Left renal pelvis (tissue), 4 donors: ENCODE measurements at regions not wholly inside any gene's neighbourhood (a gene's known extent, or its start where the extent isn't known, plus 50 kb on each side); places are given as distances from the start of the nearest gene placed in this dataset.
"Not testable (repeated sequence)": the region's sequence is repeated elsewhere in the genome, so short reads cannot be mapped to it uniquely, and the experiment has no call there.

Experiments
- DNase-seq, 4 donors: peaks; one replicate each; pipeline ENCODE4 v3.0.0-alpha.2; 2013; ENCODE audit warnings: low read depth in 4 of 4, low spot score in 3 of 4

DNA sequence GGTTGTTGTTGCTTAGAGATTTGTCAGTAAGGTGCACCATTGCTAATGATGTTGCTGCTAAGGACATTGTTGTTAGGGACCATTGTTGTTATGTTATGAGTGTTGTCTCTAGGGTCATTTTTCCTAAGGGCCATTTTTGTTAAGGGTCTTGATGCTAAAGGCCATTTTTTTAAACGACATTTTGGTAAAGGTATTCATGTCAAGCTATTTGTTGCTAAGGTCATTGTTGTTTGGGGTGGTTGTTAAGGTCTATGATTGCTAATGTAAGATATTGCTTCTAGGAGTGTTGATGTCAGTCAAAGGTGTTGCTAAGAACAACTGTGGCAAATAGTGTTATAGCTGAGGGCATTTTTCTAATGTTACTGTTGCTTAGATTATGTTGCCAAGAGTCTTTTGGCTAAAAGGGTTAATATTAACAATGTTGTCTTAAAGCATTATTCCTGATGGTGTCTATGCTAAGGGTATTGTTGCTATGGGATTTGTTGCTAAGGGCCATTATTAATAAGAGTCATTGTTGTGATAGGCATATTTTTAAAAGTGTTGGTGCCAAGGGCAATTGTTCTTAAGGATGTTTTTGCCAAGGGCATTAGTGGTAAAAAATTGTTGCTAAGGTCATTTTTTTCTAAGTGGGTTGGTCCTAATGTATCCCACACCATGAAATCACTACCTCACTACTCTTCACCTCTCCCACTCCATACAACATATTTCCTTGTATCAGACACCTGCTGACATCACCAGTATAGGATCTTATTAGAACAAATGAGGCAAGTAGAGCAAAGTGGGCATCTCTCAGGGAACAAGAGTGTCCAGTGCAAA, 56.2 kb downstream of the SPATA31A6 start:
- DNase-seq = not testable (repeated sequence)

DNA sequence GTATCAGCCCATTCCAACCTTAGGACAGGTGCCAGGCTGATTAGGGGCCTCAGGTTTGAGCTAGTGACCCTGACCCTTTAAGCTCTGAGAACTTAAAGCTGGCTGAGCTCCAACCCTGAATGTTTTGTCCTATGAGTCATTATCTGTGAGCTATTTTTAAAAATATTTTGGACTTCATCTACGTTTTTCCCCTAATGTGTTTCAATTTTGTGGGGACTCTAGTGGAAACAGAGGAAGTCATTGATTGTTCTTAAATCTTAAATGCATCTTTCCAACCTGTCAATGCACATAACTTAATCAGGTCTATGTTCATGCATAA, 56.8 kb downstream of the SPATA31A6 start:
- DNase-seq = not testable (repeated sequence)

DNA sequence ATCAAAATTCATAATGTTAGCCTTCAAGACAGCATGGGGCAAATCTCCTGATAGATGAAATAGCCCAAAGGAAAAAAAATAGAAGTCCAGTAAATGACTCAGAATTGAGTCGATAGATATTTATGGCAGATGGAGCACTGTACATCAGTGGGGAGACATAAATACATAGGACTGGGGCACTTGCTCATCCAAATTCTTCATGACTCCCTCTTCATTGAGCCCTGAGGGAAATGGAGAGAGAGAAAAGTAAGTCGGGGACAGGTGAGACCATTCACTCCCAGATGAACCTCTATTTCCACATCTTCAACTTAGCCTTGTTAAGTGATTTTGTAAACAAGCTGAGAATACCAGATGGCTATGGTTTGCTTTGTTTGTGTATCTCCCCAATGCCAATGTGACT, 59.8 kb downstream of the SPATA31A6 start:
- DNase-seq = not testable (repeated sequence)

DNA sequence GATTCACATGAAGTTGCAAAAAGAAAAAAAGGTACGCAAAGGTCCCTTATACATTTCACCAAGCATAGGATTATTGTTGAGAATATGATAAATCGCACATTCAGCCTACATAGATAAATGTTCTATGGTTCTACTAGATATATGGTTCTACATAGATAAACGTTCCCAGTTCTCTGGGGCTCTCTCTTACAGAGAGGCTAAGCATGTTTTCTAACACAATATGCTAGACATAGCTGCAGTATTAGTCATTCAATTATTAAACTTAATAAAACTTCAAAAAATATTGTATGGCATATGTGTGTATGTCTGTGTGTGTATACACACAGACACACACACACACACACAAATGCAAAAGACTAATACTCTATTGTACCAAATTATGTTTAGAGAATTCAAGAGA, 60.4 kb downstream of the SPATA31A6 start:
- DNase-seq = not testable (repeated sequence)

DNA sequence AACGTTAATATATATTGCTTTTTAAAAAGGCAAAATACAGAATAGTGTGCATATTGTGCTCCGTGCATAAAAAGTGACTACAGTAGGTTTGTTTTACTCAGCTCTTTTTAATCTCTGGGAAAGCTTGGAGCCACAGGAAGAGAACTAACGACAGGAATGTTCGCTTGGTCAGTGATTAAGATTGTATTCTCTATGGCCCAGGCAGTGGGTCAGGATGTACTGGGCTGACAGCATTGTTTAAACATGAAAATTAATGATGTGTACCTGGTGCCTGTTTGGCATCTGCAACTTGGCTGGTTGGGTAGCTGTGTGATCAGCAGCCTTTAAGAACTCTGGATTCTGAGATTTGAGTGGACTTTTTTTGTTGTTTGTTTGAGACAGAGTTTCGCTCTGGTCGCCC, 85.3 kb downstream of the SPATA31A6 start:
- not testable (repeated sequence) for DNase-seq

DNA sequence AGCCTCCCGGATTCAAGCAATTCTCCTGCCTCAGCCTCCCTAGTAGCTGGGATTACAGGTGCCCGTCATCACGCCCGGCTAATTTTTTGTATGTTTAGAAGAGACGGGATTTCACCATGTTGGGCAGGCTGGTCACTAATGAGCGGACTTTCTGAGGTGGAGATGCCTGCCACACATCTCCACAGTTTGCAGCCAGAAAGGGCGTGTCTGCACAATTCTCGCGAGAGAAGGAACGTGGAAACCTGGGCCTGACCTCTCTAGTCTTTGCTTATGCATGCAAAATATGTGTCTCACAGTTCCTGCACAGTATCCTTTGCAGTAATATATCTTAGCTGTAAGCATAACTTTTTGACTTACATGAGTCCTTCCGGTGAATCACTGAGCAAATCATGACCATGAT, 85.7 kb downstream of the SPATA31A6 start:
- not testable (repeated sequence) for DNase-seq

DNA sequence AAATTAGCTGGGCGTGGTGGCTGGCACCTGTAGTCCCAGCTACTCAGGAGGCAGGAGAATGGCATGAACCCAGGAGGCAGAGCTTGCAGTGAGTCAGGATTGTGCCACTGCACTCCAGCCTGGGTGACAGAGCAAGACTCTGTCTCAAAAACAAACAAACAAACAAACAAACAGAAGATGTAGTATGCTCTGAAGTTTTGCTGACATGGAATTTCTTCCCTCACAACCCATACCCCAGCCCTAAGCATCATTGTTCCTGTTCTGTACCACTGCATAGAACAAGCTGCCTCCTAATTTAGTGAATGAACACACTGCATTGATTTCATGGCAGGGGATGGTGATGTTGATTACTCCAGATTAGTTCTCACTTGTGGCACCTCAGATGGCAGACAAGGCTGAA, 89.7 kb downstream of the SPATA31A6 start:
- not testable (repeated sequence) for DNase-seq

DNA sequence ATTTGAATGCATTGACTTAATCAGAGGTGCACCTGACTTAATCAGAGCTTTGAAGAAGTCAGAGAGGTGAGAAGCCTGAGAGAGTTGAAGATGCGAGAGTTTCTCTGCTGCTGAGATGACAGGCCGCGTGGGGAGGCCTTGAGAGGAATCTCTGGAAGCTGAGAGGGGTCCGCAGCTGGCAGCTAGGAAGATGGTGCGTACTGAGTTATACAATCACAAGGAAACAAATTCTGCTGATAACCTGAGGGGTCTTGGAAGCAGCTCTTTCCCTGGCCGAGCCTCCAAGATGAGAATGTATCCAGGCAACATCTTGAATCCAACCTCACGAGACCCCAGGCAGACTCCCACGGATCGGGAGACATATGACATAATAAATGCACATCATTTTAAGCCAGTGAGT, 91.7 kb downstream of the SPATA31A6 start:
- no peak for DNase-seq

DNA sequence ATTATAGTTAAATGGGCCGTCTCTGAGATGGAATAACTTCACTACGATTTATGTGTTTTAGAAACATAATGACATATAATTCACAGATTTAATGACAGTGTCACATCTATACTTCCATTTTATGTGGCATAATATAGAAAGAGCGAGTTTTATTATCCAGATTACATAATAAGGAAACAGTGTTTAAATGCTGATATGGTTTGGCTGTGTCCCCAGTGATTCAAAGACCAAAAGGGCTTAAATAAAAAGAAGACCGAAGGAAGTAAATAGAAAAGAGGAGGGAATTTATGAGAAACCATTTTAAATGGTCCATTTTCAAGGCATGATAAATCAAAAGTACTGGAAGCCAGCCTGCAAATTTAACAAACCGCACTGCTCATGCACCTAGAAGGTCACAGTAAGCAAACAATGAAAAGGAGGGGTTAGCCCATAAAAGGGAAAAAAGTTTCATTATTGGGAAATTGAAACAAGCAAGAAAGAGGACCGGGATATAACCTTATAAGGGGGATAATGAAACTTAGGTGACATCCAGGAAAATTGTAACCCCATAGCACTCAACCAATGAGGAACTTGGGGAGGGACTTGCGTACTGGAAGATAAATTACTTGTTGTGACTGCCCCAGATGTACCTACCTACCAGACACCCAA, 99.2 kb downstream of the SPATA31A6 start:
- not testable (repeated sequence) for DNase-seq

DNA sequence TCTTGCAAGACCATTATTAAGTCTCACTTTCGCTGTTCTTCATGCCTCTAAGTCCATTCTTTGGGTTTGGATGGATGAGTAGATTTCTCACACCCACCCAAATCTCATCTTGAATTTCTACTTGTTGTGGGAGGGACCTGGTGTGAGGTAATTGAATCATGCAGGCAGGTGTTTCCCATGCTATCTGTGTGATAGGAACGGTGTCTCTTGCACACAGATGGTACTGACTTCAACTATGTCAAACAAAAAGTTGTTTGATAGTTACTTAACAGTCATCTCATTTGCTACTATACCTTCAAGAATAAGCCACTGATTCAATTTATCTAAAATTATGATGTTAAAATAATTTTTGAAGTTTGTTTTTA, 99.7 kb downstream of the SPATA31A6 start:
- not testable (repeated sequence) for DNase-seq

DNA sequence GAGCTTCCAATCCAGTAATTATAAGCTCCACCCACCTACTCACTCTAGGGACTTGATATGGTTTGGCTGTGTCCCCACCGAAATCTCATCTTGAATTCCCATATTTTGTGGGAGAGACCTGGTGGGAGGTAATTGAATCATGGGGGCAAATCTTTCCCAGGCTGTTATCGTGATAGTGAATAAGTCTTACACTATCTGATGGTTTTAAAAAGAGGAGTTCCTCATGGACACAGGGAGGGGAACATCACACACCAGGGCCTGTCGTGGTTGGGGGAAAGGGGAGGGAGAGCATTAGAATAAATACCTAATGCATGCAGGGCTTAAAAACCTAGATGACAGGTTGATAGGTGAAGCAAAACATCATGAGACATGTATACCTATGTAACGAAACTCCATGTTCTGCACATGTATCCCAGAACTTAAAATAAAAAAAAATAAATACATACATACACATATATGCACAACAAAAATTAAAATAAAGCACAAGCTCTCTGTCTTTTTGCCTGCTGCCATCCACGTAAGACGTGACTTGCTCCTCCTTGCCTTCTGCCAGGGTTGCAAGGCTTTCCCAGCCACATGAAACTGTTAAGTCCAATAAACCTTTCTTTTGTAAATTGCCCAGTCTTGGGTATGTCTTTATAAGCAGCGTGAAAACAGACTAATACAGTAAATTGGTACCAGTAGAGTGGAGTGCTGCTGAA, 102.8 kb downstream of the SPATA31A6 start:
- not testable (repeated sequence) for DNase-seq

DNA sequence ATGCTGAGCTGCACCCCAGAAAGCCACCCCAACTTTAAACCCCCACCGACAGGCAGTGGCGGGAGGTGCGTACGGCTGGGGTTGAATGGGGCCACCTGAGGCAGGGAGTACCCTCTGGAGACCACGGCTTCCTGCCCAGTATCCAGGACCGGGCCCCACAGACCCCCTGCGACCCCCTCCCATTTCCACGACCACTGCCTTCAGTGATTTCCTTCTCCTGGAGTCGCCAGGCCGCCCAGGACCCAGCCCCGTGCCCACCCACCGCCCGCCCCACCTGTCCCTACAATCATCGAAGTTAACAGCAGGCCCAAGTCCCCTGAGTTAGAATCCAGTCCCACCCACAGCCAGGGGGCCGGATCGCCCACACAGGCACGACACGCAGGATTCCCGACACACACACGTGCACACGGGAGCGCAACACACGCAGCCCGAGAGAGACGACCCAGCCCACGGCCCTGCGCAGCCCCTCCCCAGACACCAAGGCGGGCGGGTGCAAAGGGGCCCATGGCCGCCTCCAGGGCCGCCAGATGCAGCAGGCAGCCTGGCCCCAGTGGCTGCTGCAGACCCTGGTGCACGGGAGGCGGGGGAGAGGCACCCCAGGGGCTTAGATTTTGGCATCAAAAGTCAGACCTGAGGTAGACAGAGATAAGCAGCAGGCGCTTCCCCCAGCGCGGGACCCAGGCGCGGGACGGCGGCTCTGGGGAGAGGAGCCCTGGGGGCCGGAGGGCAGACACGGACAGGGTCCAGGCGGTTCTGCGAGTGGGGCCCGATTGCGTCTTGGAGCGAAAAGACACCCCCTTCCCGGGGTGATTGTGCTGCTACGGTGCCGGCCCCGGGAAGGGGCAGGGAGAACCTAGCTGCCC, 104.8 kb downstream of the SPATA31A6 start:
- not testable (repeated sequence) for DNase-seq

DNA sequence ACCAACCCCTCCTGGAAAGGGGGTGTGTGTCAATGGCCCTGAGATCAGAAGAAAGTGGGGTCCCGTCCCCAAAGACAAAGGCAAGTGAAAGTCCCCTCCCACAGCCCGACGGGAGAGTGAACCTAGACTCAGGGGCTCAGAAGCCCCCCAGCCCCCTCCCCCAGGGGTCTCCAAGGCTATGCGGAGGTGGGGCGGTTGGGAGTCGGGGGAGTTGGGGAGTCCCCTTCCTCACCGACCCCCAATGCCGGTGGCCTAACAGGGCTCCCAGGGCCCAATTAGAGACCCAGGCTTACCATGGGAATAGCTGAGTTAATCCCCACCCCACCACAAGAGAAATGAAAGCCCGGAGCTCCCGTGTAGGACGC, 105.4 kb downstream of the SPATA31A6 start:
- DNase-seq = not testable (repeated sequence)

DNA sequence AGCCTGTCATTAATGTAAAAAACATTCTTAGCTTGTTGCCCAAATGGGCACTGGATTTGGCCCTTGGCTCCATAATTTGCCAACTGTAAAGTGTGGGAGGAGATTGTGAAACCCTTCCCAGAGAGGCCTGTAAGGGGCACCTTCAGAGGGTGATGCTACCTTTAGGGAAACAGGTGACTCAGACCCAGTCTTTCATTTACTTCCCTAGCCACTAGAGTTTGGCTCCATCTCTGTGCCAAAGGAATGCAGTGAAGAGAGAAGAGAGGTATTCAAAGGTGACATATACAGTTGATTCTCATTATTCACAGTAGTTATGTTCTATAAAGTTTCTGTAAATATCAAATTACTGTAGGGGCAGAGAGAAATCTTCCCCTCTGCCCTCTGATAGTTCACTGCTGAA, 116.7 kb downstream of the SPATA31A6 start:
- not testable (repeated sequence) for DNase-seq

DNA sequence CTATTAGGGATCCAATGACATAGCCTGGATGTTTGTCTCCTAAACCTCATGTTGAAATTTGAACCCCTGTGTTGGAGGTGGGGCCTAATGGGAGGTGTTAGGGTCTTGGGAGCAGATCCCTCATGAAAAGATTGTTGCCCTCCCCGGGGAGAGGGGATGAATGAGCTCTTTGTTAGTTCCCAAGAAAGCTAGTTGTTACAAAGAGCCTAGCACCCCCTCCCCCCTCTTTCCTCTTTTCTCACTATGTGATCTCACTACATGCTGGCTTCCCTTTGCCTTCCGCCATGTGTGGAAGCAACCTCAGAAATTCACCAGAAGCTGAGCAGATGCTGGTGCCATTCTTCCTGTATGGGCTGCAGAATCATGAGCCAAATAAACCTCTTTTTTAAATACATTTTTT, 123.2 kb downstream of the SPATA31A6 start:
- not testable (repeated sequence) for DNase-seq

DNA sequence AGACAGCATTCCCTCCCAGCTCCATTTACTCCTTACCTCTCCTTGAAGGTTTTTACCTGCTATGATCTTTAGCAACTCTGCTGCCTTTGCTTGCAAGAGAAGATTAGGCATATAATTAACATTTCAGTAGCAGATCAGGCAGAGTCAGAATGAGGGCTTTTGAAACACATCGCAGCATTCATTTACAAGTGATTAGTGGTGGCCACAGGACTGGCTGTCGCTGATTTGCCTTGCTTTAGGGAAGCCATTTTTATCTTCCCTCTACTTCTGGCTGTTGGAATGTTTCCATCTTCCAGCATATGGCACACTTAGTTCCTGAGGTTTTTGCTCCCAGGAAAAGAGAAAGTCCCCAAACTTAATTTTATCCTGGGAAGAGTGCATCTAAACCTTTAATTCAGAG, 124.0 kb downstream of the SPATA31A6 start:
- not testable (repeated sequence) for DNase-seq

DNA sequence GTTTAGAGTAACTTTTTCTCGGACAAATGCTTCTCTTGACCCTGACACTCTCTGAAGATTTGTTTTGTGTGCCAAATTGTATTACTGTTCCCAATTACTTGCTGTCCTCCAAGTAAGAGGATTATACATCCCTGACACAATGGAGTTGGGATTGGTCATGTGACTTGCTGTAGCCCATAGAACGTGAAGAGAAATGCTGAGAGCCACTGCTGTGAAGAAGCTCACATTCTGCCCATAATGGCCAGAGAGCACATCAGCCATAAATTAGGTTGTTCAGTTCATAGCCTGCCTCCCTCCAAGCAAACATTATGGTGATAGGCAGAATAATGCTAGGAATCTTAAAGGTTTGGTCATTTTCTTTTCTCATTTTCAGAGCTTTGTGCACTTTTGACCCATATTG, 127.5 kb downstream of the SPATA31A6 start:
- DNase-seq = not testable (repeated sequence)

DNA sequence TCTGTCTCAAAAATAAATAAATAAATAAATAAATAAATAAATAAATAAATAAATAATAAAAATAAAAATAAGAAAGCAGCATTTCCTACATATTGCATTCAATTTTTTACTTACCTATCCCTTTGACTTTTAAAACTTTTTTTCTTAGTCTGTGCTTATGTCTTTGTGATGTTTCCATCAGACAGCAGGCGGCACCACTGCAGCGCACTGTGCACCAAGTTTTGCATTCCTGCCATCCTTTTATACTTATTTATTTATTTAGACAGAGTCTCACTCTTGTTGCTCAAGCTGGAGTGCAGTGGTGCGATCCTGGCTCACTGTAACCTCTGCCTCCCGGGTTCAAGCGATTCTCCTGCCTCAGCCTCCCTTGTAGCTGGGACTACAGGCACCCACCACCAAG, 132.6 kb downstream of the SPATA31A6 start:
- DNase-seq = not testable (repeated sequence)

DNA sequence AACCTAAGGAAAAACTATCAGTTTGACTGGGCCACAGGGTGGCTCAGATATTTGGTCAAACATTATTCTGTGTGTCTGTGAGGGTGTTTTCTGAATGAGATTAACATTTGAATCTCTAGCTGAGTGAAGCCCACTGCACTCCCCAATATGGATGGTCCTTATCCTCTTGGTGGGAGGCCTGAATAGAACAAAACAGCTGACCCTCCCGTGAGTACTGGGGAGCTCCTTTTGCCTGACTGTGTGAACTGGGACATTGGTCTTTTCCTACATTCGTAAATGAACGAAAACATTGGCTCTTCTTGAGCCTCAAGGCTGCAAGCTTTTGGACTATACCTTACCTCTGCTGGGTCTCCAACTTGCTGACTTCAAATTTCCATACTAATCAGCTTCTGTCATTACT, 134.2 kb downstream of the SPATA31A6 start:
- DNase-seq = not testable (repeated sequence)

DNA sequence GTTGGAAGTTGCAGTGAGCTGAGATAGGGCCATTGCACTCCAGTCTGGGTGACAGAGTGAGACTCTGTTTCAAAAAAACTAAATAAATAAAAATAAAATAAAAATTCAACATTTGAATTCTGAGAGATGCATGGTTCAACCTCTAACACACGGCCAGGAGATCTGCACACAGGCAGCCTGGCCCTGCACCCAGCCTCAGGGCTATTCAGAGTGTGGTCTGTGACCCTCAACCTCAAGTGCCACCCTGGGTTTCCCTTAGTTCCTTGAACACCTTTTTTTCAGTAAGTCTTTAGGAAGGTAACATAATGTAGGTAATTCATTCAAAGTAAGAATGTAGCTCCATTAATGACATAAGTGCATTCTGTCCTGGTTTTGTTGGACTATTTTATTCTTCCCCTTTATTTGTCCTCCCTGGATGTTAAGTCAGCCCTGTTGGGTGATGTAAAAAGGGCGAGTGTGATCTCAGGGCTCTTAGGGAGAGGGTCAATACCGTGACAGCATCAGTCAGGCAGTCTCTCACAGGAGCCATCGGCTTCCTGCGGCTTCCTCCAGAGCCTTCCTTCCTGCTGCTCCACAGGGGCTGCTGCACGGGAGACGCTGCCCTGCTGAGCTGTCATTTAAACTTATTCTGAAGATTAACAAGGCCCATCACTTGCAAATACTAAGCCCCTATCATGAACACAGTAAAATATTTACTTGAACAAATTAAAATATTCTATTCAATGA, 139.8 kb downstream of the SPATA31A6 start:
- DNase-seq = not testable (repeated sequence)
